Endometrial microvascular endothelial cells (primary cell): ENCODE measurements at regions not wholly inside any gene's neighbourhood (a gene's known extent, or its start where the extent isn't known, plus 50 kb on each side); places are given as distances from the start of the nearest gene placed in this dataset.

ENCODE experiments used
- in situ Hi-C: cut with HindIII; loops from 2 replicates; pipeline ENCODE4 v1.10.0; 2017; ENCODE audit warnings: low sequenced_read_pairs, low pct_unique_long_range_greater_than_20kb; ENCODE audit errors: inconsistent ontology term

DNA sequence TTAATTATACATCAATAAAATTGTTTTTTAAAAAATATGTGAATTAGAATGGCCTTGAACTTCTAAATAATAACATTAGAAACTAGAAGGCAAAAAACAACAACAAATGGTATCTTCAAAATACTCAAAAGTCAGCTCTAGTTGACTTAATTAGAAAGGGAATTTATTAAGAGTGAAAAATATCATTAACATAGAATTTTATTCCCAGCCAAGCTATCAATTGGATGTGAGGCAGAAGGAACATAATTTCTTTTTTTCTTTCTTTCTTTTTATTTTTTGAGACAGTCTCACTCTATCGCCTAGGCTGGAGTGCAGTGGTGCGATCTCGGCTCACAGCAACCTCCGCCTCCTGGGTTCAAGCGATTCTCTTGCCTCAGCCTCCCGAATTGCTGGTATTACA lies 51.2 kb upstream of the CAPZB start:
- in situ Hi-C loops: no loop called here

DNA sequence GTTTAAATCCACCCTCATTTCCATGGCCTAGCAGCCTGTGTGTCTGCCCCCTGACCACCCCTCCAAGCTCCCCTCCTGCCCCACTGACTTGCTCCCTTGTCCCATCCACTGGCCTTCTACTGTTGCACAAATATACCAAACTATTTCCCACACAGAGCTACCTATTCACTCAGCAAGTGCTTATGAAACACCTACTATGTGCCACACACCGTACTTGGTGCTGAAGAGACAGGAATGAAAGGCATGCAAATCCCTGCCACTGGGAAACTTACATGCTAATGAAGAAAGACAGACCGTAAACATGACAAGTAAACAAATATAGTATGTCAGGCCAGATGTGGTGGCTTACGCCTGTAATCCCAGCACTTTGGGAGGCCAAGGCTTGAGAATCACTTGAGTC lies 49.9 kb upstream of the CAPZB start:
- in situ Hi-C loops: no loop called here
